GM12878 (cell line): ENCODE measurements at regions not wholly inside any gene's neighbourhood (a gene's known extent, or its start where the extent isn't known, plus 50 kb on each side); places are given as distances from the start of the nearest gene placed in this dataset.

Experiments used
- ATAC-seq: fragments of 200-7000 bp; cut with Tn5 transposase; 3 replicates; pipeline ENCODE4 v1.9.1; 2020; ENCODE audit warnings: mild to moderate bottlenecking, moderate library complexity
- BruUV-seq: library from RNA; stranded (reverse); fragments of 400-500 nt; replicated peaks from 2 replicates; lab custom pipeline; 2021; lab: Mats Ljungman, UMichigan
- CTCF ChIA-PET: fragments of 300-600 bp; sonication (Branson Sonifier 250); formaldehyde crosslinking; extraction: SDS; loops from one replicate; lab custom pipeline; 2021; ENCODE audit warnings: inconsistent platforms; lab: Yijun Ruan, JAX
- POLR2A ChIA-PET: fragments of 350-600 bp; formaldehyde crosslinking; extraction: SDS; loops from one replicate; lab custom pipeline; 2021; ENCODE audit warnings: inconsistent platforms; lab: Charles Lee
- RAD21 ChIA-PET: fragments of 300-600 bp; sonication (Branson Sonifier 250); formaldehyde crosslinking; loops from one replicate; lab custom pipeline; 2023; ENCODE audit warnings: antibody characterized with exemption; ENCODE audit not compliant: unreplicated experiment; lab: Charles Lee
- SMC1A ChIA-PET: fragments of 300-600 bp; sonication (Branson Sonifier 250); formaldehyde crosslinking; loops from one replicate; lab custom pipeline; 2023; ENCODE audit not compliant: unreplicated experiment, uncharacterized antibody; lab: Charles Lee
- DNase-seq: peaks from one replicate; pipeline ENCODE4 v3.0.0-alpha.2; 2011; ENCODE audit warnings: low read depth, low spot score
- FAIRE-seq: peaks from 3 replicates; lab custom pipeline; 2011; peaks lifted over from hg19 to GRCh38; lab: Jason Lieb, UNC
- H2AFZ ChIP-seq: 2 replicates; pipeline ENCODE4 v1.6.0; 2011; ENCODE audit warnings: low read depth, low read length, control low read depth; ENCODE audit not compliant: control insufficient read depth
- H3K27ac ChIP-seq: 2 replicates; pipeline ENCODE4 v1.5.1; 2011; ENCODE audit warnings: control low read depth; ENCODE audit not compliant: control insufficient read depth, insufficient read depth
- H3K27me3 ChIP-seq, 2 experiments: replicated peaks in 1 of 2; 2 replicates each; pipeline versions ENCODE4 v1.6.0 to v1.6.1; 2011; ENCODE audit warnings: low read length in 1 of 2; ENCODE audit not compliant: control insufficient read depth in 2 of 2, insufficient read depth in 2 of 2
- H3K36me3 ChIP-seq, 2 experiments: 2 replicates each; pipeline ENCODE4 v1.5.1; 2011; ENCODE audit warnings: low read length in 1 of 2; ENCODE audit not compliant: control insufficient read depth in 2 of 2, insufficient read depth in 2 of 2
- H3K4me1 ChIP-seq: 2 replicates; pipeline ENCODE4 v1.6.1; 2011; ENCODE audit warnings: mild to moderate bottlenecking, low read length, moderate library complexity, mixed read lengths; ENCODE audit not compliant: control insufficient read depth, insufficient read depth
- H3K4me2 ChIP-seq: 2 replicates; pipeline ENCODE4 v1.6.0; 2011; ENCODE audit warnings: control low read depth; ENCODE audit not compliant: control insufficient read depth, insufficient read depth
- H3K4me3 ChIP-seq: fragments of 200-600 bp; sonication (generic); 2 replicates; pipeline ENCODE4 v1.5.1; 2016
- H3K79me2 ChIP-seq: 2 replicates; pipeline ENCODE4 v1.6.0; 2011; ENCODE audit warnings: low read length; ENCODE audit not compliant: control insufficient read depth, insufficient read depth
- H3K9ac ChIP-seq: 2 replicates; pipeline ENCODE4 v1.8.0; 2011; ENCODE audit warnings: low read length, control low read depth, mixed read lengths; ENCODE audit not compliant: control insufficient read depth, insufficient read depth
- H3K9me3 ChIP-seq: replicated peaks from 3 replicates; pipeline ENCODE4 v1.5.1; 2011; ENCODE audit warnings: mild to moderate bottlenecking, low read length; ENCODE audit not compliant: control insufficient read depth, insufficient read depth
- H4K20me1 ChIP-seq: 2 replicates; pipeline ENCODE4 v1.6.0; 2011; ENCODE audit not compliant: control insufficient read depth, insufficient read depth
- ATF7 ChIP-seq: fragments of 450-650 bp; IDR thresholded peaks from 2 replicates; pipeline ENCODE4 v1.6.1; 2016; ENCODE audit warnings: low read depth, mild to moderate bottlenecking
- CREB1 ChIP-seq: IDR thresholded peaks from 2 replicates; pipeline ENCODE4 v1.6.1; 2012; ENCODE audit warnings: low read depth, mild to moderate bottlenecking, inconsistent platforms
- EP300 ChIP-seq, 2 experiments: fragments of 150-350 bp in 1 of 2; IDR thresholded peaks; 2 replicates each; pipeline ENCODE4 v1.6.1; 2011 to 2012; ENCODE audit warnings: low read depth in 2 of 2, low read length in 2 of 2, borderline replicate concordance in 1 of 2, improper control_type of control experiment in 1 of 2, inconsistent platforms in 1 of 2; ENCODE audit not compliant: control insufficient read depth in 1 of 2
- MAX ChIP-seq: IDR thresholded peaks from 2 replicates; pipeline ENCODE4 v1.6.1; 2012; ENCODE audit warnings: low read depth, low read length, improper control_type of control experiment
- MYB ChIP-seq: fragments of 150-350 bp; IDR thresholded peaks from 2 replicates; pipeline ENCODE4 v1.6.1; 2014; ENCODE audit warnings: mild to moderate bottlenecking, low read depth, low read length, borderline replicate concordance
- NR2C1 ChIP-seq: fragments of 450-650 bp; IDR thresholded peaks from 2 replicates; pipeline ENCODE4 v1.6.1; 2017; ENCODE audit warnings: antibody characterized with exemption, mild to moderate bottlenecking, moderate library complexity
- PBX3 ChIP-seq: IDR thresholded peaks from 2 replicates; pipeline ENCODE4 v1.6.1; 2011; ENCODE audit warnings: mild to moderate bottlenecking, low read depth, low read length, moderate library complexity; ENCODE audit not compliant: insufficient replicate concordance
- REST ChIP-seq: IDR thresholded peaks from 2 replicates; pipeline ENCODE4 v1.6.1; 2012; ENCODE audit warnings: mild to moderate bottlenecking, low read depth, low read length
- ZBED1 ChIP-seq: IDR thresholded peaks from 2 replicates; pipeline ENCODE4 v1.6.1; 2016; ENCODE audit warnings: borderline replicate concordance
- ZBTB40 ChIP-seq: fragments of 450-650 bp; IDR thresholded peaks from 2 replicates; pipeline ENCODE4 v1.6.1; 2016; ENCODE audit warnings: mild to moderate bottlenecking, moderate library complexity, borderline replicate concordance
- WGBS: methylation state at CpG from one replicate; pipeline ENCODE4 v1.1.6; 2016; ENCODE audit warnings: low lambda C conversion rate; ENCODE audit not compliant: insufficient replicate concordance, insufficient coverage; ENCODE audit errors: missing lambda C conversion rate; 5-methylcytosine and 5-hydroxymethylcytosine counted together
- in situ Hi-C: fragments of 300-500 bp; cut with MboI; formaldehyde crosslinking; loops from 9 replicates; pipeline ENCODE4 v1.14.3; 2018; ENCODE audit warnings: mixed read lengths
- intact Hi-C: fragments of 100-400 bp; cut with micrococcal nuclease; formaldehyde crosslinking; loops from one replicate; pipeline ENCODE4 v1.14.2; 2022; ENCODE audit not compliant: unreplicated experiment

- RAD21 ChIA-PET = no interaction called here
These were observed 204.0 kb downstream of the BRD1 start for GRCh38 chr22:49623715-49624114.

More at GRCh38 chr22:49623715-49624114, 204.0 kb downstream of the BRD1 start:
- BruUV-seq = no TSS peak
- Histone ChIP-seq H3K4me1 (no peaks in the 10 kb centered on the region), H4K20me1 (no peaks in the 10 kb centered on the region), H3K79me2 (no peaks in the 10 kb centered on the region), H3K9ac (no peak overlapping the region), H3K9me3 (no peaks in the 10 kb centered on the region), H2AFZ (no peak overlapping the region), H3K27me3 (no peaks in the 10 kb centered on the region), H3K27ac (no peak overlapping the region), H3K36me3 (no peaks in the 10 kb centered on the region; a peak in 1 of 4 replicates), H3K4me2 (no peak overlapping the region), H3K4me3 (no peak overlapping the region)
- CTCF ChIA-PET = no interaction called here
- intact Hi-C loops (no loop called here), in situ Hi-C loops (no loop called here)
- POLR2A ChIA-PET = no interaction called here
- SMC1A ChIA-PET = no interaction called here
- ATAC-seq = no peak
- 80% methylated on average over 13 of the region's 13 CpGs for WGBS
- no peak for FAIRE-seq
- no peak for TF ChIP-seq CREB1
- TF ChIP-seq PBX3 = no peak
- no peak for TF ChIP-seq ZBED1
- TF ChIP-seq MAX = no peak
- TF ChIP-seq MYB = no peak
- TF ChIP-seq EP300 (IDR thresholded peaks at IDR 0.05; ENCODE audit: borderline replicate concordance in 1 of 2, control insufficient read depth in 1 of 2, low read depth in 2 of 2, low read length in 2 of 2) = no peak
- no peak for TF ChIP-seq ATF7
- TF ChIP-seq ZBTB40 = no peak
- no peak for TF ChIP-seq REST
- TF ChIP-seq NR2C1 = no peak
- DNase-seq = no peak
